Gastroesophageal sphincter (tissue), 3 donors: ENCODE measurements at regions not wholly inside any gene's neighbourhood (a gene's known extent, or its start where the extent isn't known, plus 50 kb on each side); places are given as distances from the start of the nearest gene placed in this dataset.

Experiments used
- POLR2A ChIP-seq, 2 donors: fragments of 450-650 bp; IDR thresholded peaks; one replicate each; pipeline ENCODE4 v1.6.1; 2017; ENCODE audit warnings: antibody characterized with exemption in 2 of 2, mild to moderate bottlenecking in 2 of 2, moderate library complexity in 1 of 2
- TF ChIP-seq, protein P1 (sequence below), 4 experiments: fragments of 200-600 bp in 2 of 4; fragments of 450-650 bp in 2 of 4; sonication (generic) in 1 of 4; IDR thresholded peaks; one replicate each; pipeline ENCODE4 v1.5.1; 2017 to 2019; ENCODE audit warnings: antibody characterized with exemption in 4 of 4, mild to moderate bottlenecking in 2 of 4, moderate library complexity in 2 of 4

GRCh38 chr1:243973169-243973568, 77.9 kb upstream of the ZBTB18 start:
- no peak for TF ChIP-seq POLR2A (IDR thresholded peaks at IDR 0.05)
- TF ChIP-seq, protein P1, sequence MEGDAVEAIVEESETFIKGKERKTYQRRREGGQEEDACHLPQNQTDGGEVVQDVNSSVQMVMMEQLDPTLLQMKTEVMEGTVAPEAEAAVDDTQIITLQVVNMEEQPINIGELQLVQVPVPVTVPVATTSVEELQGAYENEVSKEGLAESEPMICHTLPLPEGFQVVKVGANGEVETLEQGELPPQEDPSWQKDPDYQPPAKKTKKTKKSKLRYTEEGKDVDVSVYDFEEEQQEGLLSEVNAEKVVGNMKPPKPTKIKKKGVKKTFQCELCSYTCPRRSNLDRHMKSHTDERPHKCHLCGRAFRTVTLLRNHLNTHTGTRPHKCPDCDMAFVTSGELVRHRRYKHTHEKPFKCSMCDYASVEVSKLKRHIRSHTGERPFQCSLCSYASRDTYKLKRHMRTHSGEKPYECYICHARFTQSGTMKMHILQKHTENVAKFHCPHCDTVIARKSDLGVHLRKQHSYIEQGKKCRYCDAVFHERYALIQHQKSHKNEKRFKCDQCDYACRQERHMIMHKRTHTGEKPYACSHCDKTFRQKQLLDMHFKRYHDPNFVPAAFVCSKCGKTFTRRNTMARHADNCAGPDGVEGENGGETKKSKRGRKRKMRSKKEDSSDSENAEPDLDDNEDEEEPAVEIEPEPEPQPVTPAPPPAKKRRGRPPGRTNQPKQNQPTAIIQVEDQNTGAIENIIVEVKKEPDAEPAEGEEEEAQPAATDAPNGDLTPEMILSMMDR (IDR thresholded peaks at IDR 0.05): no peak
